ENCODE measurements at regions not wholly inside any gene's neighbourhood (a gene's known extent, or its start where the extent isn't known, plus 50 kb on each side); places are given as distances from the start of the nearest gene placed in this dataset.
"Not testable (repeated sequence)": the region's sequence is repeated elsewhere in the genome, so short reads cannot be mapped to it uniquely, and the experiment has no call there.

GRCh38 chr5:104576677-104577076 lies 1014.1 kb upstream of the NUDT12 start:
- no peak for DNase-seq (ENCODE audit: low read depth)

- no peak for DNase-seq (ENCODE audit: low read depth)
Measured at GRCh38 chr5:104573949-104574709, 1011.5 kb upstream of the NUDT12 start.

- DNase-seq (ENCODE audit: low read depth) = no peak
Measured at GRCh38 chr5:104569621-104570020, 1007.0 kb upstream of the NUDT12 start.

GRCh38 chr5:104564530-104564929 lies 1001.9 kb upstream of the NUDT12 start:
- no peak for DNase-seq (ENCODE audit: low read depth)

- no peak for DNase-seq (ENCODE audit: low read depth)
Measured at GRCh38 chr5:104556957-104557356, 994.4 kb upstream of the NUDT12 start.

GRCh38 chr5:104551628-104552027 lies 989.0 kb upstream of the NUDT12 start:
- no peak for DNase-seq (ENCODE audit: low read depth)

- not testable (repeated sequence) for DNase-seq (ENCODE audit: low read depth)
Measured at GRCh38 chr5:104546871-104547270, 984.3 kb upstream of the NUDT12 start.

- no peak for DNase-seq (ENCODE audit: low read depth)
Measured at GRCh38 chr5:104541141-104541785, 978.7 kb upstream of the NUDT12 start.

GRCh38 chr5:104540448-104540847 lies 977.9 kb upstream of the NUDT12 start:
- peak; percentile 43 for DNase-seq (ENCODE audit: low read depth)

GRCh38 chr5:104539618-104540350 lies 977.2 kb upstream of the NUDT12 start:
- no peak for DNase-seq (ENCODE audit: low read depth)

- DNase-seq (ENCODE audit: low read depth) = no peak
Measured at GRCh38 chr5:104538734-104539133, 976.1 kb upstream of the NUDT12 start.

GRCh38 chr5:104533498-104533897 lies 970.9 kb upstream of the NUDT12 start:
- no peak for DNase-seq (ENCODE audit: low read depth)

- no peak for DNase-seq (ENCODE audit: low read depth)
Measured at GRCh38 chr5:104526866-104527265, 964.3 kb upstream of the NUDT12 start.

- DNase-seq (ENCODE audit: low read depth) = no peak
Measured at GRCh38 chr5:104513640-104514072, 951.1 kb upstream of the NUDT12 start.

GRCh38 chr5:104513121-104513602 lies 950.6 kb upstream of the NUDT12 start:
- DNase-seq (ENCODE audit: low read depth) = no peak

GRCh38 chr5:104512063-104512825 lies 949.7 kb upstream of the NUDT12 start:
- no peak for DNase-seq (ENCODE audit: low read depth)

GRCh38 chr5:104498281-104498680 lies 935.7 kb upstream of the NUDT12 start:
- no peak for DNase-seq (ENCODE audit: low read depth)

- no peak for DNase-seq (ENCODE audit: low read depth)
Measured at GRCh38 chr5:104494083-104494482, 931.5 kb upstream of the NUDT12 start.

GRCh38 chr5:104472811-104473210 lies 910.2 kb upstream of the NUDT12 start:
- DNase-seq (ENCODE audit: low read depth) = no peak

GRCh38 chr5:104456122-104456521 lies 893.5 kb upstream of the NUDT12 start:
- no peak for DNase-seq (ENCODE audit: low read depth)

GRCh38 chr5:104452550-104452949 lies 890.0 kb upstream of the NUDT12 start:
- DNase-seq (ENCODE audit: low read depth) = no peak

GRCh38 chr5:104451911-104452310 lies 889.3 kb upstream of the NUDT12 start:
- DNase-seq (ENCODE audit: low read depth) = not testable (repeated sequence)

Data from fibroblast of gingiva (primary cell).